ENCODE measurements at regions not wholly inside any gene's neighbourhood (a gene's known extent, or its start where the extent isn't known, plus 50 kb on each side); places are given as distances from the start of the nearest gene placed in this dataset.
"Not testable (repeated sequence)": the region's sequence is repeated elsewhere in the genome, so short reads cannot be mapped to it uniquely, and the experiment has no call there.

DNA sequence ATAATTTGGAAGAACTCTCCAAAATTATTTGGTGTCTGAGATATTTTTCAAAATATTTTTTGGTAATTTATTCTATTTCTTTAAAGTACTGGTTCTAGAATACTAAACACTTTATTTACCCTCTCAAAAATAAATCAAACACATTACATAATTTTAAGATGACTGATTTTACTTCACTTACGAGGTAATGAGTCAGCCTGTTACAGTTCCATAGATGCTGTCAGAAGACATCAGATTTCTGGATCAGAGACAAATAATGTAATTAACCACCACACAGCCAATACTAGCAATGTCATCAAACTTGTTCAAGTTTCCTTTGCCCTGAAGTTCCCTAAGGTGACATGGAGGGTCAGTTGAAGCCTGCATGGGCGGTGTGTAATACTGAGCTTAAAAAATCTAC is 106.1 kb upstream of the CDH9 start:
- no peak for DNase-seq

DNA sequence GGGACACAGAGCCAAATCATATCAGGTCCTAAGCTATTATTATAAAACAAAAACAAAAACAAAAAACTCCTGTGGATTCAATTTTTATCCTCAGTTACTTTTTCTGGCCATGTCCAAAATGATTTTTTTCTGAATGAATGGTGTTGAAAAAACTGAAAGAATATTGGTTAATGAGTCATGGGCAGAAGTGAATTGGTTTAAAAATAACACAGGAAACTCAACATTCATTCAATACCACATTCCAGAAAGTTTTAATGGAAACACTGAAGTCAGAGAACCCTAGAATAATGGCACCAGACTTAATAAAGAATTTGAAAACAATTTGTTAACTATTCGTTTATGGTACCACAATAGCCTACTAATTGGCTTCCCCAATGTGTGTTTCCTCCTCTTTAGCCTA is 102.4 kb upstream of the CDH9 start:
- no peak for DNase-seq

GRCh38 chr5:27130587-27130986 is 92.2 kb upstream of the CDH9 start:
- no peak for DNase-seq

DNA sequence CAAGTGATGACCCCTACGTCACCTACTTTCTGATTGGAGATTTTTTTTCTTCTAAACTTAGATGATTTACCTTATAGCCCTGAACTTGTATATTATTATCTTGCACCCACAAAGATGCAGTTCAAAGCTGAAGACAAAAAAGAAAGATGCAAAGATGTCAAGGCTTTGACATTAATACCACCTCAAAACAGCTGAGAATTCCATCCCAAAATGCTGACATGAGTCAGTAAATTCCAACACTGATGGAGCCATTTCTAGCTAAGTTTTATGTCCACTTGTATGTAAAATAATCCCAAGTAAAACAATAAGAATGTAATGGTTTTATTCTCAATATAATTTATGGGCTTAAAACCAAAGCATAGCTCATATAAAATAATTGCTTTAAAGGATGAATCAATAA is 91.5 kb upstream of the CDH9 start:
- DNase-seq, result no peak

- DNase-seq, result no peak
Measured at GRCh38 chr5:27125856-27126255, 87.5 kb upstream of the CDH9 start.

DNA sequence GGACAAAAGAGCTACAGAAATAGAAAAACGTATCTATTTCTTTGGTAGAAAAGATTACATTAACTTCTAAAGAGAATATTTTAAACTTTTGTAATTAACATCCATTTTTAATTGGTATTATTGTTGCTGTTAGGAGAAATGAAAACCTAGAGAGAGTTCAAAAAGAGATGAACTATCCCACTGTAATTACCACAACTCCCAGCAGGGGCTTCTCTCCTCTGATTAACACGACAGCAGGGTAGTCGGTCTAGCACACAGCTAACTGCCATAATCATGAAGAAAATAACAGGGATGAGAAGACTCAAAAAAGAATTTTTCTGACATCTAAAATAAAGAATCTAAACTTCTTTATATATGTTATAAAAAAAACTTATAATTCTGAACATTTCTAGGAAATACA is 86.2 kb upstream of the CDH9 start:
- DNase-seq, result no peak

- not testable (repeated sequence) for DNase-seq
Measured at GRCh38 chr5:27119736-27120321, 81.4 kb upstream of the CDH9 start.

GRCh38 chr5:27103486-27103885 is 65.1 kb upstream of the CDH9 start:
- no peak for DNase-seq

- not testable (repeated sequence) for DNase-seq
Measured at GRCh38 chr5:27095761-27096160, 57.4 kb upstream of the CDH9 start.

GRCh38 chr5:27093279-27093678 is 54.9 kb upstream of the CDH9 start:
- DNase-seq, result no peak

DNA sequence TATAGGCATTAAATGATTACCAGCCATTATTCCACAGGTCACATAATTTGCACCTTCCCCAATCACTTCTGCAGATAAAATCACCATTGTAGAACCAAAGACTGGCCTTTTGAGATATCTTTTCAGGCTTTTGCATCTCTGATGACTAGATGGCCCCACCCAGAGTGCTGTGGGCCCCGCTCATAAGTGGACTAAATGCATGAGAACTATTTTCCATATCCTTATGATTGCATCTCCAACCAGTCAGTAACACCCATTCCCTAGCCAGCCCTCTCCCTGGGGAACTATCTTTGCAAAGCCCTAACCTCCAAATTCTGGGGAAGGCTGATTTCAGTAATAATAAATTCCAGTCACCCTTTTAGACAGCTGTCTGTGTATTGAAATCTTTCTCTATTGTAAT is 53.5 kb upstream of the CDH9 start:
- no peak for DNase-seq

DNA sequence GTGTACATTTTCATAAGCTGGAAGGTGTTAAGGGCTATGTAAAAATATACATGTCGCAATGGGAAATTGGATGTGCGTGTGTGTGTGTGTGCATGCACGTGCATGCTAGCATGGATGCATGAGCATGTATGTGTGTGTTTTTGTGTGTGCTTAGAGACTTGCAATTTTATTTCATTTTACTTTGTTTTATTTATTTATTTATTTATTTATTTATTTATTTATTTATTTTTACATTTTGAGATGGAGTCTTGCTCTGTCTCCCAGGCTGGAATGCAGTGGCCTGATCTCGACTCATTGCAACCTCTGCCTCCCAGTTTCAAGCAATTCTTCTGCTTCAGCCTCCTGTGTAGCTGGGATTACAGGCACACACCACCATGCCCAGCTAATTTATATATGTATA is 50.4 kb upstream of the CDH9 start:
- not testable (repeated sequence) for DNase-seq
